ENCODE measurements at regions not wholly inside any gene's neighbourhood (a gene's known extent, or its start where the extent isn't known, plus 50 kb on each side); places are given as distances from the start of the nearest gene placed in this dataset.

DNA sequence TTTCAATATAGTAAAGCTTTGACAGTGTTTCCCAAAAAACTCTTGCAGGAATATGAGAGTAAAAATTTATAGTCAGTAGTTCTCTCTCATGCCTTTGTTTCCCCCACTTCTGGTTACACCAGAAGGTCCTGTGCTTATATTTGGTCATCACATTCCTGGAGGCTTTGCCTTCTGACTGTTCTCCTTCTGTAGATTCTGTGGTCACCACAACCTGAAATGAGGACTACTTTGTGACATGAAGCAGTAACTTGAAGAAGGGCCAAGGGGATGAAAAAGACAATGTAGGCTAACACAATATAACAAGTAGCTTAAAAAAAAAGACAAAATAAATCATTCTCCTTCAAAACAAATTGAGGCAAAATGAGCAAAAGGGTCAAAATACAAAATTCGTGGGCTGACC lies 366.2 kb upstream of the NR3C2 start:
- no TSS peak for BruUV-seq (replicated peaks)
- H3K79me2 ChIP-seq (ENCODE audit: low read length): no peaks in the 10 kb centered on the region
- no peak overlapping the region for H2AFZ ChIP-seq (ENCODE audit: low read length)
- no peaks in the 10 kb centered on the region for H3K9me3 ChIP-seq (ENCODE audit: low read length)
- ChIA-PET POLR2A (ENCODE audit: unreplicated experiment) (no interaction called here), CTCF (no interaction called here)
- DNase-seq (no peak), ATAC-seq (no peak)
- no peak overlapping the region for H3K4me2 ChIP-seq (ENCODE audit: low read length)
- TF ChIP-seq EZH2phosphoT487 (IDR thresholded peaks at IDR 0.05; ENCODE audit: borderline replicate concordance, low read length) (no peak), EZH2 (IDR thresholded peaks at IDR 0.05; ENCODE audit: low read length, unreplicated experiment) (no peak)
- TF ChIP-seq, protein P1, sequence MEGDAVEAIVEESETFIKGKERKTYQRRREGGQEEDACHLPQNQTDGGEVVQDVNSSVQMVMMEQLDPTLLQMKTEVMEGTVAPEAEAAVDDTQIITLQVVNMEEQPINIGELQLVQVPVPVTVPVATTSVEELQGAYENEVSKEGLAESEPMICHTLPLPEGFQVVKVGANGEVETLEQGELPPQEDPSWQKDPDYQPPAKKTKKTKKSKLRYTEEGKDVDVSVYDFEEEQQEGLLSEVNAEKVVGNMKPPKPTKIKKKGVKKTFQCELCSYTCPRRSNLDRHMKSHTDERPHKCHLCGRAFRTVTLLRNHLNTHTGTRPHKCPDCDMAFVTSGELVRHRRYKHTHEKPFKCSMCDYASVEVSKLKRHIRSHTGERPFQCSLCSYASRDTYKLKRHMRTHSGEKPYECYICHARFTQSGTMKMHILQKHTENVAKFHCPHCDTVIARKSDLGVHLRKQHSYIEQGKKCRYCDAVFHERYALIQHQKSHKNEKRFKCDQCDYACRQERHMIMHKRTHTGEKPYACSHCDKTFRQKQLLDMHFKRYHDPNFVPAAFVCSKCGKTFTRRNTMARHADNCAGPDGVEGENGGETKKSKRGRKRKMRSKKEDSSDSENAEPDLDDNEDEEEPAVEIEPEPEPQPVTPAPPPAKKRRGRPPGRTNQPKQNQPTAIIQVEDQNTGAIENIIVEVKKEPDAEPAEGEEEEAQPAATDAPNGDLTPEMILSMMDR (conservative IDR thresholded peaks at IDR 0.05; ENCODE audit: low read depth, low read length): no peak
- intact Hi-C loops (cut with micrococcal nuclease): no loop called here
- H3K27ac ChIP-seq (ENCODE audit: low read length): no peak overlapping the region
- H3K9ac ChIP-seq (ENCODE audit: low read length): no peak overlapping the region
- H4K20me1 ChIP-seq (ENCODE audit: low read length): no peaks in the 10 kb centered on the region
- H3K4me3 ChIP-seq (ENCODE audit: low read length): no peak overlapping the region
- no peaks in the 10 kb centered on the region for H3K36me3 ChIP-seq (ENCODE audit: low read depth, low read length)
- H3K4me1 ChIP-seq (ENCODE audit: insufficient read depth, low read length): no peaks in the 10 kb centered on the region
- no peaks in the 10 kb centered on the region for H3K9me2 ChIP-seq (replicated peaks; ENCODE audit: low read length)
- no peaks in the 10 kb centered on the region for H3K27me3 ChIP-seq (ENCODE audit: low read length)
- H3F3A ChIP-seq (ENCODE audit: low read length, unreplicated experiment): no peaks in the 10 kb centered on the region

DNA sequence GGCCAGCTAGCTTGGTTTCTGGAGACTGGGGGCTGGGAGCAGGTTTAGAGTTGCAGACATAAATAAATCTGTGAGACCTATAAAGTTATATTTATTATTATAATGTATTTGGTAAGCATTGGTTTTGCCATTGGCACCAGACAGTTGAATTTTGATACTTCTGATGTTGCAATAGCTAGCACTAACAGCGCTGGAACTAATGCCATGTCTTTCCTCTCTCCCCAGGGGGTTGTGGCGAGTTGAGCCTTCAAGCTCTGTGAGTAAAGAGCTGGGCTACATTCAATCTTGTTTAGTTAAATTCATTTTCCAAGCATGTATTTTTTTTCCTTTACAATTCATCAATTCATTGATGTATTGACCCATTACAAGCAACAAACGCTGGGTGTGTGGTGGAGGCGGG lies 358.7 kb upstream of the NR3C2 start:
- TF ChIP-seq, protein P1 (conservative IDR thresholded peaks at IDR 0.05; ENCODE audit: low read depth, low read length): no peak
- TF ChIP-seq EZH2phosphoT487 (IDR thresholded peaks at IDR 0.05; ENCODE audit: borderline replicate concordance, low read length): no peak
- TF ChIP-seq EZH2 (IDR thresholded peaks at IDR 0.05; ENCODE audit: low read length, unreplicated experiment): no peak
- Histone ChIP-seq H3K9me2 (replicated peaks; ENCODE audit: low read length) (no peaks in the 10 kb centered on the region), H3K27ac (ENCODE audit: low read length) (no peak overlapping the region), H2AFZ (ENCODE audit: low read length) (no peak overlapping the region), H3K9ac (ENCODE audit: low read length) (no peak overlapping the region), H3K4me3 (ENCODE audit: low read length) (no peak overlapping the region), H3K79me2 (ENCODE audit: low read length) (no peaks in the 10 kb centered on the region), H3K9me3 (ENCODE audit: low read length) (no peaks in the 10 kb centered on the region), H3F3A (ENCODE audit: low read length, unreplicated experiment) (no peaks in the 10 kb centered on the region), H3K27me3 (ENCODE audit: low read length) (no peaks in the 10 kb centered on the region), H4K20me1 (ENCODE audit: low read length) (no peaks in the 10 kb centered on the region), H3K36me3 (ENCODE audit: low read depth, low read length) (no peaks in the 10 kb centered on the region), H3K4me2 (ENCODE audit: low read length) (no peak overlapping the region), H3K4me1 (ENCODE audit: insufficient read depth, low read length) (no peaks in the 10 kb centered on the region)
- ChIA-PET CTCF (no interaction called here), POLR2A (ENCODE audit: unreplicated experiment) (no interaction called here)
- DNase-seq (no peak), ATAC-seq (no peak)
- no TSS peak for BruUV-seq (replicated peaks)
- intact Hi-C loops (cut with micrococcal nuclease): no loop called here

DNA sequence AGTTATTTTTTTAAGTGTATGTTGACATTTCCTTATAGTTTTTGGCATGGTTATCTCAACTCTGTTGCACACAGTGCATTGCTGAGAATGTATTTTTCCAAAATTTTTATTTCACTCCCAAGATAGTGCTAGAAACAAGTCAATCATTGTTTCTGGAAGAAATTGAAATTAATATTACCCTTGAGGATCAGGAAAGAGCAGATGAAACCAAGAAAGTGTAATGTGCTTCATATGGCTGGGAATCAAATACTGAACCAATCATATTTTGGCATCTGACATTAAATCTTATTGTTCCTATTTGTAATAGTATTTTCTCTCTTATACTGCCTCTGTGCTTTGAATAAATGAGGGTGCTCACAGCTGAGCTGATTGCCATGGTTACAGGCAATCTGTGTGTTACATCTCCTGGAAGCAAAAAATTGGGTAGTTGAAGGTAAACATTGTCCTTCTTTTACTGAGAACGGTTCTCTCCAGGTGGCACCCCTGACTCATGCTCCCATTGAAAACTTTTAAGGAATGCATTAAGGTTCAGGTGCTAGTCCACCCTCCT lies 358.2 kb upstream of the NR3C2 start:
- no peaks in the 10 kb centered on the region for H3F3A ChIP-seq (ENCODE audit: low read length, unreplicated experiment)
- no peak for ATAC-seq
- ChIA-PET CTCF (no interaction called here), POLR2A (ENCODE audit: unreplicated experiment) (no interaction called here)
- intact Hi-C loops (cut with micrococcal nuclease): no loop called here
- H3K4me1 ChIP-seq (ENCODE audit: insufficient read depth, low read length): no peaks in the 10 kb centered on the region
- no peak overlapping the region for H3K27ac ChIP-seq (ENCODE audit: low read length)
- H3K9me2 ChIP-seq (replicated peaks; ENCODE audit: low read length): no peaks in the 10 kb centered on the region
- H3K4me2 ChIP-seq (ENCODE audit: low read length): no peak overlapping the region
- TF ChIP-seq EZH2 (IDR thresholded peaks at IDR 0.05; ENCODE audit: low read length, unreplicated experiment) (no peak), EZH2phosphoT487 (IDR thresholded peaks at IDR 0.05; ENCODE audit: borderline replicate concordance, low read length) (no peak)
- TF ChIP-seq, protein P1 (conservative IDR thresholded peaks at IDR 0.05; ENCODE audit: low read depth, low read length): no peak
- H3K9ac ChIP-seq (ENCODE audit: low read length): no peak overlapping the region
- no peak for DNase-seq
- no peaks in the 10 kb centered on the region for H4K20me1 ChIP-seq (ENCODE audit: low read length)
- H3K79me2 ChIP-seq (ENCODE audit: low read length): no peaks in the 10 kb centered on the region
- no peaks in the 10 kb centered on the region for H3K9me3 ChIP-seq (ENCODE audit: low read length)
- H3K27me3 ChIP-seq (ENCODE audit: low read length): no peaks in the 10 kb centered on the region
- H2AFZ ChIP-seq (ENCODE audit: low read length): no peak overlapping the region
- H3K4me3 ChIP-seq (ENCODE audit: low read length): no peak overlapping the region
- no peaks in the 10 kb centered on the region for H3K36me3 ChIP-seq (ENCODE audit: low read depth, low read length)
- no TSS peak for BruUV-seq (replicated peaks)

Measured in PC-3 (cell line).